Left renal cortex interstitium (tissue), 4 donors: ENCODE measurements at regions not wholly inside any gene's neighbourhood (a gene's known extent, or its start where the extent isn't known, plus 50 kb on each side); places are given as distances from the start of the nearest gene placed in this dataset.
"Not testable (repeated sequence)": the region's sequence is repeated elsewhere in the genome, so short reads cannot be mapped to it uniquely, and the experiment has no call there.

ENCODE experiments used
- DNase-seq, 4 donors: peaks; one replicate each; pipeline ENCODE4 v3.0.0-alpha.2; 2013; ENCODE audit warnings: low read depth in 4 of 4, low spot score in 2 of 4, missing footprints in 1 of 4

- DNase-seq: no peak
These were observed 605.7 kb upstream of the GJE1 start for GRCh38 chr6:141526985-141527384.

GRCh38 chr6:141521440-141521839 is 611.3 kb upstream of the GJE1 start:
- no peak for DNase-seq

- DNase-seq: no peak
These were observed 618.9 kb upstream of the GJE1 start for GRCh38 chr6:141513830-141514229.

GRCh38 chr6:141510803-141511202 is 621.9 kb upstream of the GJE1 start:
- DNase-seq: no peak

- not testable (repeated sequence) for DNase-seq
These were observed 626.7 kb upstream of the GJE1 start for GRCh38 chr6:141506062-141506461.

- not testable (repeated sequence) for DNase-seq
These were observed 628.4 kb upstream of the GJE1 start for GRCh38 chr6:141504318-141504717.

- no peak for DNase-seq
These were observed 631.1 kb upstream of the GJE1 start for GRCh38 chr6:141501616-141502015.

- no peak for DNase-seq
These were observed 633.7 kb upstream of the GJE1 start for GRCh38 chr6:141498977-141499376.

- DNase-seq: no peak
These were observed 640.0 kb upstream of the GJE1 start for GRCh38 chr6:141492521-141493284.

GRCh38 chr6:141491684-141492083 is 641.0 kb upstream of the GJE1 start:
- no peak for DNase-seq

- DNase-seq: no peak
These were observed 641.7 kb upstream of the GJE1 start for GRCh38 chr6:141490982-141491381.

- DNase-seq: no peak
These were observed 644.2 kb upstream of the GJE1 start for GRCh38 chr6:141488488-141488887.

- DNase-seq: no peak
These were observed 645.8 kb upstream of the GJE1 start for GRCh38 chr6:141486942-141487341.

- no peak for DNase-seq
These were observed 648.0 kb upstream of the GJE1 start for GRCh38 chr6:141484711-141485110.

- no peak for DNase-seq
These were observed 649.1 kb upstream of the GJE1 start for GRCh38 chr6:141483598-141484061.

GRCh38 chr6:141482796-141483597 is 649.7 kb upstream of the GJE1 start:
- DNase-seq: no peak

- DNase-seq: no peak
These were observed 657.5 kb upstream of the GJE1 start for GRCh38 chr6:141475259-141475658.

- no peak for DNase-seq
These were observed 660.4 kb upstream of the GJE1 start for GRCh38 chr6:141472162-141472928.

GRCh38 chr6:141470810-141471209 is 661.9 kb upstream of the GJE1 start:
- no peak for DNase-seq

GRCh38 chr6:141467881-141468280 is 664.8 kb upstream of the GJE1 start:
- DNase-seq: no peak

GRCh38 chr6:141467041-141467440 is 665.7 kb upstream of the GJE1 start:
- no peak for DNase-seq
